ENCODE measurements at regions not wholly inside any gene's neighbourhood (a gene's known extent, or its start where the extent isn't known, plus 50 kb on each side); places are given as distances from the start of the nearest gene placed in this dataset.

DNA sequence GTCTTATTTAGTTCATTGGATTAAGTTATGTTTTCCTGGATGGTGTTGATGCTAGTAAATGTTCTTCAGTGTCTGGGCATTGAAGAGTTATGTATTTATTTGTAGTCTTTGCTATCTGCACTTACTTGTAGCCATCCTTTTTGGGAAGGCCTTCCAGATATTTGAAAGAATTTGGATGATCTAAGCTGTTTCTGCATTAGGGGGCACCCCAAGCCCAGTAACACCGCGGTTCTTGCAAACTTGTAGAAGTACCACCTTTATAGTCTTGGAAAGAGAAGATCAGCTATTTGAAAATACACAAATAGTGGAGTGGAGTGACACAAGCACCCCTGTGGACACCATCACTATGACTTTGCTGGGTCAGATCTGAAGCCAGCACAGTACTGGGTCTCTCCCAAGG is 175.9 kb upstream of the KIF2B start:
- H3K9me1 ChIP-seq (replicated peaks; ENCODE audit: control insufficient read depth, extremely low read depth, insufficient read depth, low read length) = no peaks in the 10 kb centered on the region
- H3K9me3 ChIP-seq (replicated peaks; ENCODE audit: control insufficient read depth, insufficient read depth, low read length) = peaks cover 4% of the 10 kb centered on the region
- no peaks in the 10 kb centered on the region for H3K27me3 ChIP-seq (ENCODE audit: control insufficient read depth in 2 of 2, insufficient read depth in 2 of 2, low read length in 2 of 2)
- H3K79me2 ChIP-seq (ENCODE audit: control insufficient read depth, insufficient read depth, low read length) = no peaks in the 10 kb centered on the region
- dilution Hi-C loops (cut with MboI; ENCODE audit: extremely low pct_ligation_motif_present, low sequenced_read_pairs) (no loop called here), intact Hi-C loops (cut with micrococcal nuclease) (no loop called here)
- H3K4me1 ChIP-seq (ENCODE audit: control insufficient read depth, extremely low read depth, insufficient read depth, low read length) = no peaks in the 10 kb centered on the region
- ChIA-PET CTCF (no interaction called here), POLR2A (no interaction called here)
- H4K20me1 ChIP-seq (replicated peaks; ENCODE audit: control insufficient read depth, extremely low read depth, insufficient read depth, low read length) = no peaks in the 10 kb centered on the region
- no peak overlapping the region for H3K9ac ChIP-seq (replicated peaks; ENCODE audit: extremely low read depth, insufficient read depth, low read length)
- no peak overlapping the region for H3K4me2 ChIP-seq (ENCODE audit: insufficient read depth, low read length)
- BruUV-seq (replicated peaks) = no TSS peak
- FAIRE-seq (no peak), DNase-seq (ENCODE audit: low read depth, low spot score) (no peak)
- TF ChIP-seq POLR2AphosphoS5 (IDR thresholded peaks at IDR 0.05; ENCODE audit: insufficient read depth, low read depth, low read length) = no peak
- TF ChIP-seq JUN (IDR thresholded peaks at IDR 0.05; ENCODE audit: borderline replicate concordance, insufficient read depth, insufficient read length, low read depth) = no peak
- TF ChIP-seq MYC (IDR thresholded peaks at IDR 0.05; ENCODE audit: low read depth, low read length) = no peak
- no peak for TF ChIP-seq EZH2 (IDR thresholded peaks at IDR 0.05; ENCODE audit: borderline replicate concordance, low read depth, low read length, severe bottlenecking)
- TF ChIP-seq MAX (IDR thresholded peaks at IDR 0.05; ENCODE audit: insufficient read depth, insufficient read length) = no peak
- H3K36me3 ChIP-seq (ENCODE audit: control insufficient read depth in 2 of 2, extremely low read depth in 1 of 2, insufficient read depth in 2 of 2, low read length in 2 of 2) = no peaks in the 10 kb centered on the region
- no peak overlapping the region for H2AFZ ChIP-seq (ENCODE audit: low read depth, low read length)
- H3K4me3 ChIP-seq (replicated peaks in 1 of 3; ENCODE audit: insufficient read depth in 1 of 3, low read depth in 1 of 3, low read length in 3 of 3) = no peak overlapping the region
- no peak overlapping the region for H3K27ac ChIP-seq (ENCODE audit: insufficient read depth, low read depth, low read length)

DNA sequence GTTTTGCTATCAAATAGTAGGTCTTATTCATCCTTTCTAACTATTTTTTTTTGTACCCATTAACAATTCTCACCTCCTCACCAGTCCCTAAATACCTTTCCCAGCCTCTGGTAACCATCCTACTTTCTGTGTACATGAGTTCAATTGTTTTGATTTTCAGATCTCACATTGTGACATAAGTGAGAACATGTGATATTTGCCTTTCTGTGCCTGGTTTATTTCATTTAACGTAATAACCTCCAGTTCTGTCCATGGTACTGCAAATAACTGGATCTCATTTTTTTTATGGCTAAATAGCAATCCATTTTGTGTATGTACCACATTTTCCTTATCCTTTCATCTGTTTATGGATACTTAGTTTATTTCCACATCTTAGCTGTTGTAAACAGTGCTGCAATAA is 181.9 kb upstream of the KIF2B start:
- intact Hi-C loops (cut with micrococcal nuclease) = no loop called here
- Histone ChIP-seq H3K9ac (replicated peaks; ENCODE audit: extremely low read depth, insufficient read depth, low read length) (no peak overlapping the region), H2AFZ (ENCODE audit: low read depth, low read length) (no peak overlapping the region), H3K9me1 (replicated peaks; ENCODE audit: control insufficient read depth, extremely low read depth, insufficient read depth, low read length) (no peaks in the 10 kb centered on the region), H3K4me1 (ENCODE audit: control insufficient read depth, extremely low read depth, insufficient read depth, low read length) (no peaks in the 10 kb centered on the region), H3K27ac (ENCODE audit: insufficient read depth, low read depth, low read length) (no peak overlapping the region), H3K36me3 (ENCODE audit: control insufficient read depth in 2 of 2, extremely low read depth in 1 of 2, insufficient read depth in 2 of 2, low read length in 2 of 2) (no peaks in the 10 kb centered on the region), H3K4me3 (replicated peaks in 1 of 3; ENCODE audit: insufficient read depth in 1 of 3, low read depth in 1 of 3, low read length in 3 of 3) (no peak overlapping the region), H3K27me3 (ENCODE audit: control insufficient read depth in 2 of 2, insufficient read depth in 2 of 2, low read length in 2 of 2) (no peaks in the 10 kb centered on the region), H3K4me2 (ENCODE audit: insufficient read depth, low read length) (no peak overlapping the region), H3K9me3 (replicated peaks; ENCODE audit: control insufficient read depth, insufficient read depth, low read length) (no peaks in the 10 kb centered on the region), H3K79me2 (ENCODE audit: control insufficient read depth, insufficient read depth, low read length) (no peaks in the 10 kb centered on the region), H4K20me1 (replicated peaks; ENCODE audit: control insufficient read depth, extremely low read depth, insufficient read depth, low read length) (no peaks in the 10 kb centered on the region)
- ChIA-PET CTCF (no interaction called here), POLR2A (no interaction called here)
- dilution Hi-C loops (cut with MboI; ENCODE audit: extremely low pct_ligation_motif_present, low sequenced_read_pairs) = no loop called here
- no TSS peak for BruUV-seq (replicated peaks)
- no peak for DNase-seq (ENCODE audit: low read depth, low spot score)
- TF ChIP-seq MAX (IDR thresholded peaks at IDR 0.05; ENCODE audit: insufficient read depth, insufficient read length) (no peak), FOS (IDR thresholded peaks at IDR 0.05; ENCODE audit: borderline replicate concordance, insufficient read depth, low read length) (no peak), MYC (IDR thresholded peaks at IDR 0.05; ENCODE audit: low read depth, low read length) (no peak), EZH2 (IDR thresholded peaks at IDR 0.05; ENCODE audit: borderline replicate concordance, low read depth, low read length, severe bottlenecking) (no peak), GATA2 (IDR thresholded peaks at IDR 0.05; ENCODE audit: insufficient read depth, insufficient read length, low read depth, low read length) (no peak), POLR2AphosphoS5 (IDR thresholded peaks at IDR 0.05; ENCODE audit: insufficient read depth, low read depth, low read length) (no peak), CTCF (IDR thresholded peaks at IDR 0.05; ENCODE audit: extremely low read depth in 1 of 2, insufficient read depth in 1 of 2, low read depth in 1 of 2, low read length in 2 of 2) (no peak), JUN (IDR thresholded peaks at IDR 0.05; ENCODE audit: borderline replicate concordance, insufficient read depth, insufficient read length, low read depth) (no peak), POLR2A (IDR thresholded peaks at IDR 0.05; ENCODE audit: low read depth, low read length) (no peak)
- FAIRE-seq = no peak
